ENCODE measurements at regions not wholly inside any gene's neighbourhood (a gene's known extent, or its start where the extent isn't known, plus 50 kb on each side); places are given as distances from the start of the nearest gene placed in this dataset.

DNA sequence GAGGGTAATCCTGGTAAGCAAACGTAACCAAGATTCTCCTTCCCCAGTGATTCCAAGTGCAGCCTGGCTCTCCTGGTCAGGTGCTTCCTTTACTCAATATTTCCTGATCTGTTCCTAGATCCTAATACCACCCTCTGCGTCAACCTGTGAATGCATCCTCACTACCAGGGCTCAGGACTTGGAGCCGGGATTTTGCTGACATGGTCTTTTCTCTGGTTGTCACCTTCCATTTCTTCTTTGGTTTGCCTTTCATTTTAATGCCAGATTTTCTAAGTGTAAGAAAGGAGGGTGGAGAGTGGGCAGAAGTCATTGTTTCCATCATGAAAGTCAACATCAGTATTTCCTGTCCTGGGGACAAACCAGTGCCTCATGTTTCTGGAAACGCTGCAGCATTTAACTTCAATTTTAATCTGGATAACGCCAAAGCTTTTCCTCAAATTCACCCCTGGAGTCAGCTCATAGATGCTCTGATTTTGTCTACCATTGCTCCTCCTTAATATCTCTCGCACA lies 210.4 kb upstream of the ZNF32 start:
- no peak overlapping the region for H3K4me3 ChIP-seq (ENCODE audit: low read depth, low read length)
- TF ChIP-seq, protein P1, sequence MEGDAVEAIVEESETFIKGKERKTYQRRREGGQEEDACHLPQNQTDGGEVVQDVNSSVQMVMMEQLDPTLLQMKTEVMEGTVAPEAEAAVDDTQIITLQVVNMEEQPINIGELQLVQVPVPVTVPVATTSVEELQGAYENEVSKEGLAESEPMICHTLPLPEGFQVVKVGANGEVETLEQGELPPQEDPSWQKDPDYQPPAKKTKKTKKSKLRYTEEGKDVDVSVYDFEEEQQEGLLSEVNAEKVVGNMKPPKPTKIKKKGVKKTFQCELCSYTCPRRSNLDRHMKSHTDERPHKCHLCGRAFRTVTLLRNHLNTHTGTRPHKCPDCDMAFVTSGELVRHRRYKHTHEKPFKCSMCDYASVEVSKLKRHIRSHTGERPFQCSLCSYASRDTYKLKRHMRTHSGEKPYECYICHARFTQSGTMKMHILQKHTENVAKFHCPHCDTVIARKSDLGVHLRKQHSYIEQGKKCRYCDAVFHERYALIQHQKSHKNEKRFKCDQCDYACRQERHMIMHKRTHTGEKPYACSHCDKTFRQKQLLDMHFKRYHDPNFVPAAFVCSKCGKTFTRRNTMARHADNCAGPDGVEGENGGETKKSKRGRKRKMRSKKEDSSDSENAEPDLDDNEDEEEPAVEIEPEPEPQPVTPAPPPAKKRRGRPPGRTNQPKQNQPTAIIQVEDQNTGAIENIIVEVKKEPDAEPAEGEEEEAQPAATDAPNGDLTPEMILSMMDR (IDR thresholded peaks at IDR 0.05; ENCODE audit: low read depth, low read length), result no peak
- no peak for DNase-seq (ENCODE audit: low read depth, low spot score)
- in situ Hi-C loops (cut with HindIII; ENCODE audit: low sequenced_read_pairs), result no loop called here

DNA sequence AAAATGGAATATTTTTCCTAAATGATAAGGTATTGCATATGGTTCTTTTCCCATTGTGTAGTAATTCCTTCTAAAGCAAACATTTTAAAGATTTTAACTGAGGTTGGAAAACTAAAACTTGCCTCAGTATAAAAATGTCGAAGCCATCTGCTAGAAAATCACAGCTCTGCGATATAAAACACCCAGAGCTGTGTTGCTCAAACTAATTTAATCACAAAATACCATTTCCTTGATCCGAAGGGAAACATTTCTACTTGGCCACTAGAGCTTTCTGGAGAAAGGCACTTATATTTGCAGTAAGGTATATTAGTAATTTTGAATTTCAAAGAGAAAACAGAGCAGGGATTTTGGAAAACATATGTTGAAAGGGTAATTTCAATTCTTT lies 209.2 kb upstream of the ZNF32 start:
- in situ Hi-C loops (cut with HindIII; ENCODE audit: low sequenced_read_pairs), result no loop called here
- DNase-seq (ENCODE audit: low read depth, low spot score), result no peak
- TF ChIP-seq, protein P1 (IDR thresholded peaks at IDR 0.05; ENCODE audit: low read depth, low read length), result no peak
- H3K4me3 ChIP-seq (ENCODE audit: low read depth, low read length), result no peak overlapping the region

DNA sequence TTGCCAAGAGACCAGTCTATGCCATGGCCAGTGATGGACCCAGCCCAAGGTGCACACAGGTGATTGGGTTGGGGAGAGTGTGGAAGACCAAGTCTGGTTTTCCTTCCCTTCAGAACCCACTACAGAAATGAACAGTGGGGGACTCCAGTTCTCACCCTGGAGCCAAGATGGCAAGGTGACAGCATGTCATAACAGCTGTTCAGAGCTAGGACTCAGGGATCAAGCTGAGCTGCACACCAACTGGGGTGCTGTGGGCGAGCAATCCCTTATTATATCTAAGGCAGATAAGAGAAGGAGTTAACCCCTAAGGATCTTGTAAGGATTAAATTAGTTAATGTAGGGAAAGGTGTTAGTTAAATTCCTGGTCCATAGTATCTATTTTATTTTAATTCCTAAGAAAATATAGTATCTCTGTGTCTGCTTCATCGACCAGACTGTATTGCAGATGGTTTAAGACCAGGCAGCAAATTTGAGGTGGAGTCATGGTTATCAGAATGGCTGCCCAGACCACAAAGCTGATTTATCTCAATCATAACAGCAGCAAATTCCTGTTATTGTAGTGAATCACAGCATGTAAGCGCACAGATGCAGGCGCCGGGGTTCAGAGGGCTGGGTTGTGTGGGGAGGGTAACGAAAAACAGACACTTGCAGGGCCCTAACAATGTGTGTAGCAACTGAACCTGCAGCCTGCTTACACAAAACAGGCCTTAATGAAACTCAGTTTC lies 208.7 kb upstream of the ZNF32 start:
- no peak overlapping the region for H3K4me3 ChIP-seq (ENCODE audit: low read depth, low read length)
- TF ChIP-seq, protein P1 (IDR thresholded peaks at IDR 0.05; ENCODE audit: low read depth, low read length), result no peak
- DNase-seq (ENCODE audit: low read depth, low spot score), result peak; percentile 91
- in situ Hi-C loops (cut with HindIII; ENCODE audit: low sequenced_read_pairs), result no loop called here

DNA sequence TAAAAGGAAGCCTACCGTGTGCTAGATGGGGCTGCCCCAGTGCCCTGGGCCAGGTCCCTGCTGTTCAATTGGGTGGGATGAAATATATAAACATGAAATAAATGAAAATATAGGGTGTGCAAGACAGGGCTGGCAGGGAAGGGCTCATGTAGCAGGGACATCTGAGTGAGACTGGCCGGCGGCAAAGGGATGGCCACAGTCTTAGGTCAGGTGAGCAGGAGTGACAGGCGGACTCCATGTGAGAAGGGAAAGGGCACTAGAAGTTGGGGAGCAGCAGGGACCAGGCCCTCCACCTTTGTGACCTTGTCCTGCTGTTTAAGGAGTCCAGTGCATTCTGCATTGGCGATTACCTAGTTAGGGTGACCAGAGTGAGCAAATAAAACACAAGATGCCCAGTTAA lies 207.6 kb upstream of the ZNF32 start:
- DNase-seq (ENCODE audit: low read depth, low spot score), result no peak
- H3K4me3 ChIP-seq (ENCODE audit: low read depth, low read length), result no peak overlapping the region
- in situ Hi-C loops (cut with HindIII; ENCODE audit: low sequenced_read_pairs), result no loop called here
- TF ChIP-seq, protein P1 (IDR thresholded peaks at IDR 0.05; ENCODE audit: low read depth, low read length), result no peak

DNA sequence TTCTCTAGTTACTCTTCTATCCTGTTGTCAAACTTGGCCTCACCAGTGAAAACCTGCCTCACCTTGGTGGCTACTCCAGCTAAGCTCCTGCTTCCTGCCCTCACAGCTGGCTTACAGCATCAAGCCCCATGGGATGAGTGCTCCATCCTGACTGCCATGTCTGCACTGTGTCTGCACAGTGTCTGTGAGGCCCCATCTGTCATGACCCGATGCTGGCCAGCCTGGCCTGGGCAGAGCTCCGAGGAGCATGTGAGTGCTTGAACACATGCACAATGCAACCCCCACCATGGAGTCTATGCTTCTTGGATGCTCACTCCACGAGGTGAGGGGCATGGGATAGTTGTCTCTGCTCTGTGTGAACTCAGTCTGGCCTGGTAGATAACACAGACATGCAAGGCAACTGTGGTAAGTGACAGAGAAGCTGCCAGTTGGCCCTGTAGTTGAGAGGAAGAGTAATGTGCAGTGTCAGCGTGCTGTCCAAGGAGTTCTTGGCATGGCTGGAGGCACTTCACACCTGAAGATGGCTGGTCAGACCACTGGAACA lies 207.1 kb upstream of the ZNF32 start:
- TF ChIP-seq, protein P1 (IDR thresholded peaks at IDR 0.05; ENCODE audit: low read depth, low read length), result no peak
- H3K4me3 ChIP-seq (ENCODE audit: low read depth, low read length), result no peak overlapping the region
- no peak for DNase-seq (ENCODE audit: low read depth, low spot score)
- in situ Hi-C loops (cut with HindIII; ENCODE audit: low sequenced_read_pairs), result no loop called here

DNA sequence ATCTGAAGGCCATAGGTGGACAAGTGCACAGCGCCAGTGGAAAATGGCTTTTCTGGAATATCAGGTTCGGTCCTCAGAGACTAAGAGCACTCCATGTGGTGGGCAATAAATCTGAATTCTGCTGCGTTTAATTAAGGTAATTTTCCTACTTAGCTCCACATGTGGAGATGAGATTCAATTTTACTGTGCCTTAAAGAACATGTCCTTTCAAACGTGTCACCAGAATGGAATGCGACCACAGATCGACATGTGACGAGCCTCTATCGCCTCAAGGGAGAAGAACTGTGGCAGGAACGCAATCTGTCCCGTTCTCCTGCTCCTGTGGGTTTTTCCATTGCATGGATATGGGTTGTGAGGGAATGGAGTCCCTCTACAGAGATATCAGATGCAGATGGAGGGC lies 205.3 kb upstream of the ZNF32 start:
- H3K4me3 ChIP-seq (ENCODE audit: low read depth, low read length), result no peak overlapping the region
- DNase-seq (ENCODE audit: low read depth, low spot score), result peak; percentile 48
- TF ChIP-seq, protein P1 (IDR thresholded peaks at IDR 0.05; ENCODE audit: low read depth, low read length), result no peak
- in situ Hi-C loops (cut with HindIII; ENCODE audit: low sequenced_read_pairs), result no loop called here
